Neural cell (in vitro differentiated cells): ENCODE measurements at regions not wholly inside any gene's neighbourhood (a gene's known extent, or its start where the extent isn't known, plus 50 kb on each side); places are given as distances from the start of the nearest gene placed in this dataset.

Source experiments
- H2AFZ ChIP-seq: fragments of 200-600, 300-800 bp; sonication (generic), shearing (Covaris generic); 2 replicates; pipeline ENCODE4 v1.6.0; 2014; ENCODE audit warnings: low read depth, mild to moderate bottlenecking, antibody characterized with exemption, low read length, moderate library complexity
- H3F3A ChIP-seq: fragments of 200-600 bp; shearing (Covaris generic); 2 replicates; pipeline ENCODE4 v1.6.1; 2016; ENCODE audit warnings: mild to moderate bottlenecking, moderate library complexity, mixed read lengths, antibody characterized with exemption, low read length; ENCODE audit not compliant: insufficient read depth, poor library complexity, severe bottlenecking
- H3K27ac ChIP-seq: fragments of 200-600, 300-800 bp; sonication (generic), shearing (Covaris generic); 2 replicates; pipeline ENCODE4 v1.5.1; 2014; ENCODE audit warnings: mild to moderate bottlenecking, low read length, moderate library complexity
- H3K27me3 ChIP-seq: fragments of 300-800, 200-600 bp; sonication (generic), shearing (Covaris generic); 2 replicates; pipeline ENCODE4 v1.6.0; 2014; ENCODE audit warnings: mild to moderate bottlenecking, low read depth, low read length, moderate library complexity; ENCODE audit not compliant: insufficient read depth
- H3K36me3 ChIP-seq: fragments of 300-800, 200-600 bp; sonication (generic), shearing (Covaris generic); 2 replicates; pipeline ENCODE4 v1.5.1; 2014; ENCODE audit warnings: mild to moderate bottlenecking, antibody characterized with exemption, low read length, moderate library complexity; ENCODE audit not compliant: insufficient read depth
- H3K4me2 ChIP-seq: fragments of 300-800, 200-600 bp; sonication (generic), shearing (Covaris generic); 2 replicates; pipeline ENCODE4 v1.6.0; 2014; ENCODE audit warnings: mild to moderate bottlenecking, low read length
- H3K4me3 ChIP-seq: fragments of 300-800, 200-600 bp; sonication (generic), shearing (Covaris generic); 2 replicates; pipeline ENCODE4 v1.5.1; 2014; ENCODE audit warnings: mild to moderate bottlenecking, low read length, moderate library complexity
- H3K79me2 ChIP-seq: fragments of 200-600 bp; shearing (Covaris generic); replicated peaks from 2 replicates; pipeline ENCODE4 v1.6.0; 2014; ENCODE audit warnings: mild to moderate bottlenecking, low read length, moderate library complexity; ENCODE audit not compliant: insufficient read depth
- H3K9ac ChIP-seq: fragments of 300-800, 200-600 bp; sonication (generic), shearing (Covaris generic); 2 replicates; pipeline ENCODE4 v1.6.1; 2016; ENCODE audit warnings: mild to moderate bottlenecking, low read length, mixed read lengths
- H3K9me2 ChIP-seq: fragments of 200-600 bp; shearing (Covaris generic); 2 replicates; pipeline ENCODE4 v1.6.1; 2016; ENCODE audit warnings: mild to moderate bottlenecking, low read length, mixed read lengths; ENCODE audit not compliant: insufficient read depth
- H3K9me3 ChIP-seq: fragments of 200-600, 300-800 bp; sonication (generic), shearing (Covaris generic); 2 replicates; pipeline ENCODE4 v1.6.1; 2016; ENCODE audit warnings: mild to moderate bottlenecking, mixed run types, low read length, moderate library complexity, mixed read lengths
- H4K20me1 ChIP-seq: fragments of 200-600 bp; shearing (Covaris generic); 2 replicates; pipeline ENCODE4 v1.6.1; 2016; ENCODE audit warnings: mild to moderate bottlenecking, mixed run types; ENCODE audit not compliant: insufficient read depth
- EP300 ChIP-seq: fragments of 450-650 bp; conservative IDR thresholded peaks from 2 replicates; pipeline ENCODE4 v1.6.1; 2014; ENCODE audit warnings: antibody characterized with exemption, mild to moderate bottlenecking, moderate library complexity; ENCODE audit not compliant: poor library complexity, severe bottlenecking
- EZH2 ChIP-seq: fragments of 200-600, 300-800 bp; shearing (Covaris generic), sonication (generic); IDR thresholded peaks from 2 replicates; pipeline ENCODE4 v1.6.1; 2014; ENCODE audit warnings: antibody characterized with exemption, low read length, borderline replicate concordance, mild to moderate bottlenecking; ENCODE audit not compliant: insufficient read depth, poor library complexity, severe bottlenecking
- MXI1 ChIP-seq: fragments of 450-650 bp; conservative IDR thresholded peaks from 2 replicates; pipeline ENCODE4 v1.6.1; 2014; ENCODE audit warnings: antibody characterized with exemption, mild to moderate bottlenecking; ENCODE audit not compliant: poor library complexity, severe bottlenecking
- POLR2AphosphoS5 ChIP-seq: IDR thresholded peaks from 2 replicates; pipeline ENCODE4 v1.6.1; 2012
- RAD21 ChIP-seq: fragments of 450-650 bp; conservative IDR thresholded peaks from 2 replicates; pipeline ENCODE4 v1.6.1; 2014; ENCODE audit warnings: antibody characterized with exemption, mild to moderate bottlenecking, moderate library complexity
- REST ChIP-seq: IDR thresholded peaks from 2 replicates; pipeline ENCODE4 v1.6.1; 2012; ENCODE audit warnings: borderline replicate concordance
- SMC3 ChIP-seq: fragments of 450-650 bp; conservative IDR thresholded peaks from 2 replicates; pipeline ENCODE4 v1.6.1; 2014; ENCODE audit warnings: antibody characterized with exemption, mild to moderate bottlenecking, moderate library complexity; ENCODE audit not compliant: poor library complexity
- TAF1 ChIP-seq: IDR thresholded peaks from 2 replicates; pipeline ENCODE4 v1.6.1; 2012; ENCODE audit warnings: low read depth
- TF ChIP-seq, protein P1 (sequence below): fragments of 450-650 bp; IDR thresholded peaks from 2 replicates; pipeline ENCODE4 v1.5.1; 2014; ENCODE audit warnings: antibody characterized with exemption, mild to moderate bottlenecking, moderate library complexity; ENCODE audit not compliant: poor library complexity, severe bottlenecking

DNA sequence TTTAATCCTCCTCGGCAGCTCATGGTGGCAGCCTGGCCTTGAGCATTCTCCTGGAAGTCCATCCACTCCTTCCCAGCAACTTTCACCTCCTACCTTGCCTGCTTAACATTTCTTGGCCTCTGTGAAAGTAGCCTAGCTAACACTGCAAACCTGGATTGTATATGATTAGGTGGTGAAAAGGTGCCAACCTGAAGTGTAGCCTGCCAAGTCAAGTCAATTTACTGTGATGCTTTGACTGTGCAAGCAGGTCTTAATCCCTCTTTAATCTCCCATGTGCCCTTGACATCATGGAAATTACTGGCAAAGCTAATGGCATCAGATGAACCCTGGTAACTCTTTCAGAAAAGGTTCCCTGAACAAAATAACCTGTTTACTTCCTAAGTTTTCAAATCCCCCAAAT is 169.7 kb upstream of the NR2F2 start:
- Histone ChIP-seq H3K4me2 (no peak overlapping the region), H3K27me3 (no peaks in the 10 kb centered on the region), H2AFZ (no peak overlapping the region), H3K9me3 (no peaks in the 10 kb centered on the region), H3K79me2 (no peaks in the 10 kb centered on the region), H3K4me3 (no peak overlapping the region), H3F3A (no peaks in the 10 kb centered on the region), H3K9me2 (no peaks in the 10 kb centered on the region), H3K27ac (no peak overlapping the region), H4K20me1 (no peaks in the 10 kb centered on the region), H3K36me3 (no peaks in the 10 kb centered on the region), H3K9ac (no peak overlapping the region)
- TF ChIP-seq TAF1 (no peak), EZH2 (no peak), EP300 (no peak), RAD21 (no peak), MXI1 (no peak), REST (no peak), SMC3 (no peak), POLR2AphosphoS5 (no peak)
- TF ChIP-seq, protein P1, sequence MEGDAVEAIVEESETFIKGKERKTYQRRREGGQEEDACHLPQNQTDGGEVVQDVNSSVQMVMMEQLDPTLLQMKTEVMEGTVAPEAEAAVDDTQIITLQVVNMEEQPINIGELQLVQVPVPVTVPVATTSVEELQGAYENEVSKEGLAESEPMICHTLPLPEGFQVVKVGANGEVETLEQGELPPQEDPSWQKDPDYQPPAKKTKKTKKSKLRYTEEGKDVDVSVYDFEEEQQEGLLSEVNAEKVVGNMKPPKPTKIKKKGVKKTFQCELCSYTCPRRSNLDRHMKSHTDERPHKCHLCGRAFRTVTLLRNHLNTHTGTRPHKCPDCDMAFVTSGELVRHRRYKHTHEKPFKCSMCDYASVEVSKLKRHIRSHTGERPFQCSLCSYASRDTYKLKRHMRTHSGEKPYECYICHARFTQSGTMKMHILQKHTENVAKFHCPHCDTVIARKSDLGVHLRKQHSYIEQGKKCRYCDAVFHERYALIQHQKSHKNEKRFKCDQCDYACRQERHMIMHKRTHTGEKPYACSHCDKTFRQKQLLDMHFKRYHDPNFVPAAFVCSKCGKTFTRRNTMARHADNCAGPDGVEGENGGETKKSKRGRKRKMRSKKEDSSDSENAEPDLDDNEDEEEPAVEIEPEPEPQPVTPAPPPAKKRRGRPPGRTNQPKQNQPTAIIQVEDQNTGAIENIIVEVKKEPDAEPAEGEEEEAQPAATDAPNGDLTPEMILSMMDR = no peak

DNA sequence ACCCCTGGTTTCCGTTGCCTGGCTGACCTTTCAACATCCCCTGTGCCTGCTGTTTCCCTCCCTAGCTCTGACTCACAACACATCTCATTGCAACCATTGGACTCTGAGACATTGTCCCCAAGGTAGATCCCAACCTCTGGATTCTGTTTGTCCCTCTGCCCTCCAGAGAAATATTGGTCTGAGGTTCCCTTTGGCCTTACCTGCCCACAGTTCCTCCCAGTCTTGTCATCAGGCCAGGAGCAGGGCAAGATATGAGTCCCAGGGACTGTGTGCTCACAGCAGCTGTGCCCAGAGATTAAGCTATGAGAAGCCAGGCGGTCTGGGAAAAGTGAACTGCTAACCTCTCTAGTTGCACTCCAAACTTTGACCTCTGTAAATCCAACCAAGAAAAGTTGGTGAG is 168.2 kb upstream of the NR2F2 start:
- Histone ChIP-seq H3K4me3 (no peak overlapping the region), H2AFZ (no peak overlapping the region), H3K79me2 (no peaks in the 10 kb centered on the region), H4K20me1 (no peaks in the 10 kb centered on the region), H3K4me2 (no peak overlapping the region), H3K9me3 (no peaks in the 10 kb centered on the region), H3F3A (no peaks in the 10 kb centered on the region), H3K9me2 (no peaks in the 10 kb centered on the region), H3K9ac (no peak overlapping the region), H3K27ac (no peak overlapping the region), H3K27me3 (no peaks in the 10 kb centered on the region), H3K36me3 (no peaks in the 10 kb centered on the region)
- TF ChIP-seq EZH2 (no peak), REST (no peak)
